ENCODE measurements at regions not wholly inside any gene's neighbourhood (a gene's known extent, or its start where the extent isn't known, plus 50 kb on each side); places are given as distances from the start of the nearest gene placed in this dataset.
"Not testable (repeated sequence)": the region's sequence is repeated elsewhere in the genome, so short reads cannot be mapped to it uniquely, and the experiment has no call there.

DNA sequence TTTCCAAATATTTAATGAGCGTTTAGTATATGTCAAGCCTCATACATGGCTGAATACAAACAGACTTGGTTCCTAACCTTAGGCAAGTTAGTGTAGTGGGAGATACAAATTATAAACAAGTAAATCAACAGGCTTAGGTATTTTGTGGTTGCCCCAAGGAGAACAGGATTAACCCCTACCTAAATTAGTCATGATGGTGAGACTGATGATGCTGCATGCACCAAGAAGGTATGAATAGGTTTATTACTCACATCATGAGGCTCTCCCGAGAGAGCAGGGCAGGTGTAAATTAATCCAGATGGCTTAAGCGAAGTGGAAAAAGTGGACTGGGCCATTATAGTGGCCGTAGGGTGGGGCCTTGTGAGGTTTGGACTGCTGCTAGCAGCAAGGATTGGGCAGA lies 118.1 kb upstream of the GCFC2 start:
- Histone ChIP-seq H3K4me1 (ENCODE audit: control insufficient read depth, extremely low read depth, insufficient read depth, low read length) (no peaks in the 10 kb centered on the region), H3K4me2 (ENCODE audit: insufficient read depth, low read length) (no peak overlapping the region), H3K79me2 (ENCODE audit: control insufficient read depth, insufficient read depth, low read length) (no peaks in the 10 kb centered on the region), H3K27ac (ENCODE audit: insufficient read depth, low read depth, low read length) (no peak overlapping the region), H3K9me3 (replicated peaks; ENCODE audit: control insufficient read depth, insufficient read depth, low read length) (no peaks in the 10 kb centered on the region), H3K9ac (replicated peaks; ENCODE audit: extremely low read depth, insufficient read depth, low read length) (no peak overlapping the region), H3K4me3 (replicated peaks in 1 of 3; ENCODE audit: insufficient read depth in 1 of 3, low read depth in 1 of 3, low read length in 3 of 3) (no peak overlapping the region), H4K20me1 (replicated peaks; ENCODE audit: control insufficient read depth, extremely low read depth, insufficient read depth, low read length) (no peaks in the 10 kb centered on the region), H3K36me3 (ENCODE audit: control insufficient read depth in 2 of 2, extremely low read depth in 1 of 2, insufficient read depth in 2 of 2, low read length in 2 of 2) (no peaks in the 10 kb centered on the region), H3K27me3 (ENCODE audit: control insufficient read depth in 2 of 2, insufficient read depth in 2 of 2, low read length in 2 of 2) (no peaks in the 10 kb centered on the region), H2AFZ (ENCODE audit: low read depth, low read length) (no peak overlapping the region), H3K9me1 (replicated peaks; ENCODE audit: control insufficient read depth, extremely low read depth, insufficient read depth, low read length) (no peaks in the 10 kb centered on the region)
- CTCF ChIA-PET: no interaction called here
- POLR2A ChIA-PET: no interaction called here
- dilution Hi-C loops (cut with MboI; ENCODE audit: extremely low pct_ligation_motif_present, low sequenced_read_pairs) (no loop called here), intact Hi-C loops (cut with micrococcal nuclease) (no loop called here)
- FAIRE-seq (no peak), DNase-seq (ENCODE audit: low read depth, low spot score) (no peak)
- TF ChIP-seq FOS (IDR thresholded peaks at IDR 0.05; ENCODE audit: borderline replicate concordance, insufficient read depth, low read length): no peak
- no peak for TF ChIP-seq MYC (IDR thresholded peaks at IDR 0.05; ENCODE audit: low read depth, low read length)
- TF ChIP-seq JUN (IDR thresholded peaks at IDR 0.05; ENCODE audit: borderline replicate concordance, insufficient read depth, insufficient read length, low read depth): no peak
- no peak for TF ChIP-seq POLR2A (IDR thresholded peaks at IDR 0.05; ENCODE audit: low read depth, low read length)
- no peak for TF ChIP-seq GATA2 (IDR thresholded peaks at IDR 0.05; ENCODE audit: insufficient read depth, insufficient read length, low read depth, low read length)
- TF ChIP-seq, protein P1, sequence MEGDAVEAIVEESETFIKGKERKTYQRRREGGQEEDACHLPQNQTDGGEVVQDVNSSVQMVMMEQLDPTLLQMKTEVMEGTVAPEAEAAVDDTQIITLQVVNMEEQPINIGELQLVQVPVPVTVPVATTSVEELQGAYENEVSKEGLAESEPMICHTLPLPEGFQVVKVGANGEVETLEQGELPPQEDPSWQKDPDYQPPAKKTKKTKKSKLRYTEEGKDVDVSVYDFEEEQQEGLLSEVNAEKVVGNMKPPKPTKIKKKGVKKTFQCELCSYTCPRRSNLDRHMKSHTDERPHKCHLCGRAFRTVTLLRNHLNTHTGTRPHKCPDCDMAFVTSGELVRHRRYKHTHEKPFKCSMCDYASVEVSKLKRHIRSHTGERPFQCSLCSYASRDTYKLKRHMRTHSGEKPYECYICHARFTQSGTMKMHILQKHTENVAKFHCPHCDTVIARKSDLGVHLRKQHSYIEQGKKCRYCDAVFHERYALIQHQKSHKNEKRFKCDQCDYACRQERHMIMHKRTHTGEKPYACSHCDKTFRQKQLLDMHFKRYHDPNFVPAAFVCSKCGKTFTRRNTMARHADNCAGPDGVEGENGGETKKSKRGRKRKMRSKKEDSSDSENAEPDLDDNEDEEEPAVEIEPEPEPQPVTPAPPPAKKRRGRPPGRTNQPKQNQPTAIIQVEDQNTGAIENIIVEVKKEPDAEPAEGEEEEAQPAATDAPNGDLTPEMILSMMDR (IDR thresholded peaks at IDR 0.05; ENCODE audit: extremely low read depth in 1 of 2, insufficient read depth in 1 of 2, low read depth in 1 of 2, low read length in 2 of 2): no peak
- no peak for TF ChIP-seq EZH2 (IDR thresholded peaks at IDR 0.05; ENCODE audit: borderline replicate concordance, low read depth, low read length, severe bottlenecking)
- TF ChIP-seq, protein P2, sequence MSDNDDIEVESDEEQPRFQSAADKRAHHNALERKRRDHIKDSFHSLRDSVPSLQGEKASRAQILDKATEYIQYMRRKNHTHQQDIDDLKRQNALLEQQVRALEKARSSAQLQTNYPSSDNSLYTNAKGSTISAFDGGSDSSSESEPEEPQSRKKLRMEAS (IDR thresholded peaks at IDR 0.05; ENCODE audit: insufficient read depth, insufficient read length): no peak
- TF ChIP-seq POLR2AphosphoS5 (IDR thresholded peaks at IDR 0.05; ENCODE audit: insufficient read depth, low read depth, low read length): no peak
- BruUV-seq (replicated peaks): no TSS peak

DNA sequence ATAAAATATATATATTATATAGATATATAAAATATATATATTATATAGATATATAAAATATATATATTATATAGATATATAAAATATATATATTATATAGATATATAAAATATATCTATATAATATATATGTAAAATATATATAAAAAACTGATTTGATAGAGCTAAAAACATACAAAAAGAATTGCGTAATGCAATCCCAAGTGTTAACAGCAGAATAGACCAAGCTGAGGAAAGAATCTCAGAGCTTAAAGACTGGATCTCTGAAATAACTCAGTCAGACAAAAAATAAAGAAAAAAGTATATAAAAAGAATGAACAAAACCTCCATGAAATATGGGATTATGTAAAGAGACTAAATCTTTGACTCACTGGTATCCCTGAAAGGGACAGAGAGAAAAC lies 112.8 kb upstream of the GCFC2 start:
- H3K9ac ChIP-seq (replicated peaks; ENCODE audit: extremely low read depth, insufficient read depth, low read length); DNase-seq (ENCODE audit: low read depth, low spot score); H3K27me3 ChIP-seq (ENCODE audit: control insufficient read depth in 2 of 2, insufficient read depth in 2 of 2, low read length in 2 of 2); H2AFZ ChIP-seq (ENCODE audit: low read depth, low read length); H3K4me1 ChIP-seq (ENCODE audit: control insufficient read depth, extremely low read depth, insufficient read depth, low read length); H3K9me3 ChIP-seq (replicated peaks; ENCODE audit: control insufficient read depth, insufficient read depth, low read length); FAIRE-seq; dilution Hi-C loops (cut with MboI; ENCODE audit: extremely low pct_ligation_motif_present, low sequenced_read_pairs); H3K36me3 ChIP-seq (ENCODE audit: control insufficient read depth in 2 of 2, extremely low read depth in 1 of 2, insufficient read depth in 2 of 2, low read length in 2 of 2); H3K79me2 ChIP-seq (ENCODE audit: control insufficient read depth, insufficient read depth, low read length); BruUV-seq (replicated peaks); H3K27ac ChIP-seq (ENCODE audit: insufficient read depth, low read depth, low read length); H3K9me1 ChIP-seq (replicated peaks; ENCODE audit: control insufficient read depth, extremely low read depth, insufficient read depth, low read length); H4K20me1 ChIP-seq (replicated peaks; ENCODE audit: control insufficient read depth, extremely low read depth, insufficient read depth, low read length); H3K4me3 ChIP-seq (replicated peaks in 1 of 3; ENCODE audit: insufficient read depth in 1 of 3, low read depth in 1 of 3, low read length in 3 of 3); H3K4me2 ChIP-seq (ENCODE audit: insufficient read depth, low read length); POLR2A ChIA-PET; intact Hi-C loops (cut with micrococcal nuclease); CTCF ChIA-PET: not testable (repeated sequence)

All from endothelial cell of umbilical vein (primary cell).